ENCODE measurements at regions not wholly inside any gene's neighbourhood (a gene's known extent, or its start where the extent isn't known, plus 50 kb on each side); places are given as distances from the start of the nearest gene placed in this dataset.

DNA sequence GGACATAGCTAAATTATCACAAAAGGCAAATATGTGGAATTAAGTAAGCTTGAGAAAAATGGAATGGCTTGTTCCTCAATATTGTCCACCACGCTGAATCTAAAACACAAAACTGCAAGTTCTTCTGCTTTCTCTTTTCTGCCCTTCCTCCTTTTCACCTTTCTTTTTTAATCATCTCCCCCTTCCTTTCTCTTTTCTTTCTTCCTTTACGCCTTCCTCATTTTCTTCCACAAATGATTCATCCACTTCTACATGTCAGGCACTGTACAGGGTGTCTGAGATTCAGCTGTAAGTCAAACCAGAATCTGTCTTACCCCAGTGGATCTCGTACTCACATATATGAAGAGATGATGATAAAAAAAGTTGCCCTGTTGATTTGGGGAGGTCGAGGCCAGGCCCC is 1182.5 kb downstream of the MRPL39 start:
- H2AFZ ChIP-seq (ENCODE audit: low read depth, low read length) = no peak overlapping the region
- H3K9me3 ChIP-seq (ENCODE audit: low read length) = no peaks in the 10 kb centered on the region
- no peaks in the 10 kb centered on the region for H3K9me2 ChIP-seq (ENCODE audit: insufficient read depth, low read length)
- H3F3A ChIP-seq (ENCODE audit: insufficient read depth, low read length, poor library complexity, severe bottlenecking) = no peaks in the 10 kb centered on the region
- no peak overlapping the region for H3K27ac ChIP-seq (ENCODE audit: low read length)
- no peaks in the 10 kb centered on the region for H3K79me2 ChIP-seq (replicated peaks; ENCODE audit: insufficient read depth, low read length)
- H3K9ac ChIP-seq (ENCODE audit: low read length) = no peak overlapping the region
- H3K4me2 ChIP-seq (ENCODE audit: low read length) = no peak overlapping the region
- H3K27me3 ChIP-seq (ENCODE audit: insufficient read depth, low read depth, low read length) = no peaks in the 10 kb centered on the region
- H3K36me3 ChIP-seq (ENCODE audit: insufficient read depth, low read length) = no peaks in the 10 kb centered on the region
- no peaks in the 10 kb centered on the region for H4K20me1 ChIP-seq (ENCODE audit: insufficient read depth)
- no peak for TF ChIP-seq SMC3 (conservative IDR thresholded peaks at IDR 0.05; ENCODE audit: poor library complexity)
- no peak for TF ChIP-seq EP300 (conservative IDR thresholded peaks at IDR 0.05; ENCODE audit: poor library complexity, severe bottlenecking)
- TF ChIP-seq CTCF (IDR thresholded peaks at IDR 0.05; ENCODE audit: poor library complexity, severe bottlenecking) = no peak
- TF ChIP-seq RAD21 (conservative IDR thresholded peaks at IDR 0.05) = no peak
- TF ChIP-seq TAF1 (IDR thresholded peaks at IDR 0.05; ENCODE audit: low read depth) = no peak
- no peak for TF ChIP-seq MXI1 (conservative IDR thresholded peaks at IDR 0.05; ENCODE audit: poor library complexity, severe bottlenecking)
- no peak for TF ChIP-seq POLR2AphosphoS5 (IDR thresholded peaks at IDR 0.05)
- TF ChIP-seq REST (IDR thresholded peaks at IDR 0.05; ENCODE audit: borderline replicate concordance) = no peak
- no peak for TF ChIP-seq EZH2 (IDR thresholded peaks at IDR 0.05; ENCODE audit: borderline replicate concordance, insufficient read depth, low read length, poor library complexity, severe bottlenecking)
- H3K4me3 ChIP-seq (ENCODE audit: low read length) = no peak overlapping the region

GRCh38 chr21:24423546-24423945 is 1183.7 kb downstream of the MRPL39 start:
- no peaks in the 10 kb centered on the region for H3K27me3 ChIP-seq (ENCODE audit: insufficient read depth, low read depth, low read length)
- H3K4me3 ChIP-seq (ENCODE audit: low read length) = no peak overlapping the region
- H3K9me3 ChIP-seq (ENCODE audit: low read length) = no peaks in the 10 kb centered on the region
- H3K4me2 ChIP-seq (ENCODE audit: low read length) = no peak overlapping the region
- no peaks in the 10 kb centered on the region for H4K20me1 ChIP-seq (ENCODE audit: insufficient read depth)
- H3K9ac ChIP-seq (ENCODE audit: low read length) = no peak overlapping the region
- no peak overlapping the region for H2AFZ ChIP-seq (ENCODE audit: low read depth, low read length)
- no peaks in the 10 kb centered on the region for H3K36me3 ChIP-seq (ENCODE audit: insufficient read depth, low read length)
- no peaks in the 10 kb centered on the region for H3F3A ChIP-seq (ENCODE audit: insufficient read depth, low read length, poor library complexity, severe bottlenecking)
- no peaks in the 10 kb centered on the region for H3K9me2 ChIP-seq (ENCODE audit: insufficient read depth, low read length)
- no peak overlapping the region for H3K27ac ChIP-seq (ENCODE audit: low read length)
- H3K79me2 ChIP-seq (replicated peaks; ENCODE audit: insufficient read depth, low read length) = no peaks in the 10 kb centered on the region
- TF ChIP-seq MXI1 (conservative IDR thresholded peaks at IDR 0.05; ENCODE audit: poor library complexity, severe bottlenecking) (no peak), RAD21 (conservative IDR thresholded peaks at IDR 0.05) (no peak), EZH2 (IDR thresholded peaks at IDR 0.05; ENCODE audit: borderline replicate concordance, insufficient read depth, low read length, poor library complexity, severe bottlenecking) (no peak), POLR2AphosphoS5 (IDR thresholded peaks at IDR 0.05) (no peak), EP300 (conservative IDR thresholded peaks at IDR 0.05; ENCODE audit: poor library complexity, severe bottlenecking) (no peak), CTCF (IDR thresholded peaks at IDR 0.05; ENCODE audit: poor library complexity, severe bottlenecking) (no peak), REST (IDR thresholded peaks at IDR 0.05; ENCODE audit: borderline replicate concordance) (no peak), TAF1 (IDR thresholded peaks at IDR 0.05; ENCODE audit: low read depth) (no peak), SMC3 (conservative IDR thresholded peaks at IDR 0.05; ENCODE audit: poor library complexity) (no peak)

Measured in neural cell (in vitro differentiated cells).